HG03095 (cell line): ENCODE measurements at regions not wholly inside any gene's neighbourhood (a gene's known extent, or its start where the extent isn't known, plus 50 kb on each side); places are given as distances from the start of the nearest gene placed in this dataset.

Experiments
- ATAC-seq: cut with Tn5 transposase; IDR thresholded peaks from one replicate; pipeline ENCODE4 v1.9.1; 2021; ENCODE audit warnings: moderate library complexity; ENCODE audit not compliant: unreplicated experiment

DNA sequence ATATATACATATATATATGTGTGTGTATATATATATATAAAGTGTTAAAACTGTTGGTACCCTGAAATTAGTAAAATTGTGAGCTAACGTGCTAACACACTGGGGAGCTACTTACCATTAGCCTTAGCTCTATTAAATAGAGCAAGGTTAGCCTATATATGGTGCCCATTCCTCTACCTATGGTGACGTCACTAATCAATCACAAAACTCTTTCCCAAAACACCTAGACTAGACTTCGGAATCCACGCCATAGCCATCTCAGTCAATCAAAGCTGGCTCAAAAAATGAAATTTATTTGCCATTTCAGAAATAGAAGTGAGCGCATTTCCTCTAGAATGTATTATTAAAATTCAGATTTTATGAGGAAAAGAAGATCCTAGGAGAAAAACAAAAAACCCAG is 229.0 kb upstream of the TENM3 start:
- ATAC-seq = no peak

DNA sequence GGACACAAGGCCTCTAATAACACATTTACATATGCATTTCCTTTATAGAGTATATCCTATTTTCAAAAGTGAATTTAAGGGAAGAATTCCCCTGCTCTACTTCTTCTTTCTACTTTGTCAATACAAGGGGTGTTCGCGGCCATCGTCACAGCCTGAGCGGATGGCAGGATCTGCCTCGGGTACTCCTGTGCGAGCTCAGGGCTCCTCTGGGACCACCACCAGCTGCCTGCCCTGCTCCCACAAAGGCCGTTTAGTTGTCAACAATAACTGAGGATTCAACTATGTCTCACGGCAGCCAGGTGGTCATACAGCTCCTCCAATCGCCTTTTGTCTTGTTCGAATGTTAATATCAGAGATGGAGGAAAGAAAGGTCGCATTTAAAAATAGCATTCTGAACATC is 228.2 kb upstream of the TENM3 start:
- no peak for ATAC-seq

DNA sequence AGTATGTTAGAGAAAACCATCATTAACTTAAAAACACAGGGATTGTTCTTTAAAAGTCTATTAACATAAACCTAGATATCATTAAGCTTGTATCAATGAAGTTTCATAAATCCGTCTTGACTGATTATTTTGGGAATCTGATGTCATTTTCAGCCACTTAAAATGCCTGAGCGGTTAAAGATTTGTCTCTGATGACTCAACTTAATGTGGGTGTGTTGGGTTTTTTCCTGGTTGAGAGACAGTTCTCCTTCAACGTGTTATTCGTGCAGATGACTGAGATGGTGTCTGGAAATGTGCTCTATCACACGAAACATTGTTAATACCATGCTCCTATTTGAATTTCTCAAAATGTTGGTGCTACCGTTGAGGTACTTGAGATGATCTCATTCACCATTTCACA is 227.3 kb upstream of the TENM3 start:
- no peak for ATAC-seq

DNA sequence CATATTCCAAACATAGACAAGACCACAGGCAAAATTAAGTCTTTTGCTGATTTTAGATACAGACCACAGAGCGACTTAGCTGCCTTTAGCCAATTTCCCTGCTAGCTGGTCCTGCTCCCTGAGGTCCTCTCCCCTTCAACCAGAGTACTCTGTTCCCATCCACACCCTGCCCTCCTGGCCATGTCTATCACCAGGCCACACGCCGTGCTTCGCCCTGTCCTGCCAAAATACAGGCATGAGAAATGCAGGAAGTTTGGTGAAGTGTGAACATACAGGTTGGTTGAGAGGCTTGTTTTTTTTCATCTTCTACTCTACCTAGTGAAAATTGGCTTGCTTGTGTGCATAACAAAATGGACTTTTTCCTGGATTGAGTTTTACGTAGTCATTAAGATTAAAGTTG is 226.2 kb upstream of the TENM3 start:
- no peak for ATAC-seq

DNA sequence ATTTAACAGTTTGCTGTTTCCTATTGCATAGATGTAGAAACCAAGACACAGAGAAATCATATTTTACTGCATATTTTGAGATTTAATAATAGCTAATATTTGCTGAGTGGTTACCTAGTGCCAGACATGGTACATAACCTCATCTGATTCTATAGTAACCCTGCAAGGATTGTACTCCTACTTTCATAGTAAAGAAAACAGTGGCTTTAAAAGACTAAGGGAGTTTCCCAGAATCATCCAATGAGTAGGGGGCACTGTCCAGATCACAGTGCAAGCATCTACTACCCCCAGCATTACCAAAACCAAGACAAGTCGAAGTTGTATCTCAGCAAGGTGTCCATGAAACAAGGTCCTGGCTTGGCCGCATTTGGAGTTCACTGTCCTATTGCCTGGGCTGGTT is 224.5 kb upstream of the TENM3 start:
- peak; percentile 33 for ATAC-seq

DNA sequence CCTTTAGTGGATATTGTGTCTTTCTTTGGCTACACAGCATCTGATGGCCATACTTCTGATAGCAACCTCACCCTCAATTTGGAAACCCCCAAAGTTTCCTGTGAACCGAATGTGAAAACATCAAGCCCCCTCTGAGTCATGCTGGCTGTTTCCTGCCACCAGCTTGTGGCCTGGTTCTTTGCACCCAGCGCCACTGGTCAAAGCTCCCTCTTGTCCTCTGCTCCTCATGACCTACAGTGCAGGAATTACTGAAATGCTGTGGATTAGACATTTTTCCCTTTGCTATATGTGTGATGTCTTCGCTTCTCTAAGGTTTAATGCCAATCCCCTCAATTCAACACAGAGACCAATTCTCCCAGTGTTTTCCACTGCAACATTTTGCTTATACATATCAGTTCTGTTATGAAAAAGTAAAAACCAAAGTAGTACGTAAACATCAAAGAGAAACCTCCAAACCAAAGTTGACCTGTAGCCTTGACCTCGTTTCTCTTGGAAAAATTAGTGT is 224.0 kb upstream of the TENM3 start:
- peak; percentile 90 for ATAC-seq

DNA sequence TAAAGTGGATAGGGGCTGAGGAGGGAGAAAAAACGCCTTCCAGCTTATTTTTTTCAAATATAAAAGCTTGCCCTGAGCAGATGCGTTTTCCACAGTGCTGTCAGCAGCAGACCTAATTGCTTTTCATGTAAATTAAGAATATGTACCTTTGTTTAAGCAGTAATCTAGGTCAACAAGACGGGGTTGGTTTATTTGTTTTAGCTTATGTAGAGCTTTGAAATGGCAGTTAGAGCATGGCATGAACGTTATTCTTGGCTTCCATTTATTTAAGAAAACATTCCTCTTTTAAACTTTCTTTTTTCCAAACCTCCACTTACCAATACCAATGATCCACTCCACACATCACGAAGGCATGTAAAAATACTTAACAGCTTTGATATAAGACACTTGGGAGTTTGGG is 220.3 kb upstream of the TENM3 start:
- ATAC-seq = no peak

DNA sequence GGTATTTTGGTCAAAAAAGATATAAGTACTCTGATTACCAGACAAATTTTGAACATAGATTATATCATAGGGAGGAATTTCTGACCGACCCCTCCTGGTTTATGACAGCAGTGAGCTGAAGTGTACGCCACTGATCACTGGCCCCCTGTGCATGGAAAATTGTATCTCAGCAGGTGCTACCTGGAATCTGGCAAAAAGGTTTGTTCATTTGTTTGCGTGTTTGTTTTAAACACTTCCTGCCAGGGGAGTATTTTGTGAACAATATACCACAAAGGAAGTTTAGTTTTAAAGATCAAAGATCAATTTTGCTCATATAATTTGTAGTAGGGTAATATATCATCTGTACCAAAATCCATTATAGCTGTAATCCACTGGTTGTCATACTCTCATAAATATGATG is 219.7 kb upstream of the TENM3 start:
- ATAC-seq = no peak

DNA sequence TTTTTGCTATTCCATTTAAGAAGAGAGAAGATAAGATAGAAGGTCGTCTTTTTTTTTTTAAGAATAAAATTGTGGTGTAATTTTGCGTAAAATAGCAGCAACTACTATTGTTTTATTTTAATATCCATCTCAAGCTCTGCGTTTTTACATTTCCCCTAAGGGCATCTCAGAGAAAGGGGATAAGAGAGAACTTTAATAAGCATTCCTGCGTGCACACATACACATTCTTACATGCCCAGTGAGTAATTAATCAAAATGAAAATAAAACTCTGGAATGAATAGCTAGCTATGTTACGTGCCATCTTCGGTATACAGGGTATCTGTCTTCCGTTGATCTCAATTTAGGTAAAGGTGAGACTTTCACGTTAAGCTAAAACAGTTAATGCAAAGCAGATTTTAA is 200.3 kb upstream of the TENM3 start:
- no peak for ATAC-seq

DNA sequence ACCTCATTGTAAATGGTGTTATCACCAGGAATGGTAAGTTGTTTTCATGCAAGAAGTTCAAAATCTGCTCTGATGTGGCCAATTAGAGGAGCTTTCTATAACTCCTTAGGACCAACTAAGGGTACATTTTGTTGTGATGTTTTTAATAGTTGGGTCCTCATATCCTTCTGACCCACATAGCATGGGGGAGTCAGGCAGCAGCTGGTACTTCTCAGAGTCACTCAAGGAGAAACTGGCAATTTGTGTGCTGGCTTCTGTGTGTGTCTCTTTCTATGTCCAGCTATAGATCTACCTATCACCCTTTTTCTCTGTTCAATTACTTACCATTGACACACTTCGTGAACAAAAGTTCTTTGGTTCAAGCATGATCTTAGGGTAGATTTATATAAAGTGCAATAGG is 194.3 kb upstream of the TENM3 start:
- no peak for ATAC-seq

DNA sequence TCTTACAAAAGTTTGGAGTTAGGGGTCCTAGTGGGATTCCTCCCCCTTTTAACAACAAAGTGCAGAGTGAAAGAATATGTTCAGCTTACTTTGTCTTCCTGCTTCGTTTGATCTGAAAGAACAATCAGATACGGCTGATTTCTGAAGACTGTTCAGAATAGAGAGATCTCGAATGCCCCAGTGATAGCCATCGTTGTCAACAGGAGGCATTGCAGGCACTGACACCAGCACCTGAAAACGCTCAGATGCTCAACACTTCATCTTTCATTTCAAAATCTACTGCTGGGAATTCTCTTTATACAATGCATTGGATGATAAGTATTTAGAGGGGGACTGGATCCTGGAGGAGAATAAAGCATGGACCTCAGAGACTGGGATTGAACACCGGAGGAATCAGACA is 186.3 kb upstream of the TENM3 start:
- ATAC-seq = no peak

DNA sequence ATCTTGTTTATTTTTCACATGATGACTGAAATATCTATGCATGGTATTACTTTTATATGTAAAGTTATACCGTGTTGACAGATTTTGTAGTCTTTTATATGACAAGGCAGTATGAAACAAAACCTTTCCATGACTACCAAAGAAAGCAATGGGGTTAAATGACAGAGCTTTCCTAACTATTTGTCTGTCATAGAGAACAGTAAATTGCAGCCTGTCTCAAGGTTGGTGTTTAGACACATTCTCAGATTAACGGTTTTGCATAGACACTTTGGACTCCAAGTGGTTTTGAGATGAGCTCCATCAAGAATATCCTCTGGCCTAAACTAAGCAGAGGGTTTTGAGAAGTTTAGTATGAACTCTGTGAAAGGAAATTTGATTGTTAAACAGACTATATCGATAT is 180.7 kb upstream of the TENM3 start:
- ATAC-seq = no peak

DNA sequence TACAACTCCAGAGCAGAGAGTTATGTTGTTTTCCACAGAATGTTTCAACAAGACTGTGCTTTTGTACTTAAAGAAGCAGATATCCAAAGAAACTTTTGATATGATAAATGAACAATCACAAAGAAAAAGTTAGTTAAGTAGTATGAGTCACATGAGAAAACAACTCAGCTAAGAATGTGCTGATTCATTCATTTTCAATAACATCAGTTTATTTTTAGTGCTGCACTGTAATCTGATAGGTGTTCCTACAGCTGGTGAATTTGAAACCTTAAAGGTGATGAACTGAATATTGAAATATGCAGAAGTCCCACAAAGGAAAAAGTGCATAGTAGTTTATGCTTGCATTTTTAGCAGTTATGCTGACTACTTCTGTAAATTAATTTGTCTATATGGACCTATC is 180.3 kb upstream of the TENM3 start:
- ATAC-seq = no peak

DNA sequence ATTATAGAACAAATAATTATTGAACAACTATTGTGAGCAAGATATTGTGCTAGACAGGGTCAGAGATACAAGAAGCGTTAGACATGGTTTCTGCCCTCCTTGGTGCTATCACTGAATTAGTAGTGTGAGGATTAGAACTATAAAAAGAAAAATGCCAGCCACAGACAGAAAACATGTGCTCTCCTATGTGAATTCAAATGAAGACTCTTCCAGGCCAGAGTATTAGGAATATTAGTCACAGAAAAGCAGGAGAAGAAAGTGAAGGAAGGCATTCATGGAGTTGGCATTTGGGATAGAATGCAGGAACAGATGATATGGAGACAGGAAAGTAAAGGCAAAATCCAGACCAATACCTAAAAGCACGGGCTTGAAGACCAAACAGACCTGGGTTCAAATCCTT is 179.6 kb upstream of the TENM3 start:
- no peak for ATAC-seq

DNA sequence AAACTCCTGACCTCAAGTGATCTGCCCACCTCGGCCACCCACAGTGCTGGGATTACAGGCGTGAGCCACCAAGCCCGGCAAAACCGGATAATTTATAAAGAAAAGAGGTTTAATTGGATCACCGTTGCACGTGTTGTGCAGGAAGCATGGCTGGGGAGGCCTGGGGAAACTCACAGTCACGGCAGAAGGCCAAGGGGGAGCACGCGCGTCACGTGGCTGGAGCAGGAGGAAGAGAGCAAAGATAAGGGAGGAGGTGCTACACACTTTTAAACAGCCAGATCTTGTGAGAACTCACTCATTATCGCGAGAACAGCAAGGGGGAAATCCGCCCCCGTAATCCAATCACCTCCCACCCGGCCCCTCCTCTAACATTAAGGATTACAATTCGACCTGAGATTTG is 177.9 kb upstream of the TENM3 start:
- ATAC-seq = no peak

DNA sequence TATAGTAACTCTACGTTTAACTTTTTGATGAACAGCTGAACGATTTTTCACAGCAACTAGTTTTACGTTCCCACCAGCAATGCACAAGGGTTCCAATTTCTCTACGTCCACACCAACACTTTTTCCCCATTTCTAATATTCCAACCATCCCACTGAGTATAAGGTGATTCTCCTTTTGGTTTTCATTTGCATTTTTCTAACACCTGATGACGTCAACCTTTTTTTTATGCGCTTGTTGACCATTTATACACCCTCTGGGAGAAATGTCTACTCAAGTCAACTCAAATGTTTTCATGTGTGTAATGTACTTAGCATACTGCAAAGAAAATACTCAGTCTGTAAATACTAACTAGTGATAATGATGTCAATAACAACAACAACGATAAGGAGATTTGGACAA is 177.2 kb upstream of the TENM3 start:
- no peak for ATAC-seq

DNA sequence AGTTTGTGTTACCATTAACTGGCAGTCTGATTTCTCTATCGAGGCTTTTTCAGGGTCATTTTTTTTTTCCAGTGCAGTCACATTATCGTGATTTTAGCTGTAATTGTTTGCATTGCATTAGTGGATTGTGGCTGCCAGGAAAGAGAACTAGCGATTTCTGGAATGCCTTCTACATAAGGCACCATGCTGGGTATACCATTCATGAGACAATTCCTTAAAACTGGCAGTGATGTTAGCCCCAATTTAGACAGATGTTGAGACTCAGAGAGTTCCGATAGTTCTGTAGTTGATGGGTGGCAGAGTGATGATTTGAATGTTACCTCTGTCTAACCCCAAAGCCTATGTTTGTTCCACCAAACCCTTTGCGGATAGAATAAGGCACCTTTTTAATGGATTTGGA is 175.4 kb upstream of the TENM3 start:
- ATAC-seq = no peak

DNA sequence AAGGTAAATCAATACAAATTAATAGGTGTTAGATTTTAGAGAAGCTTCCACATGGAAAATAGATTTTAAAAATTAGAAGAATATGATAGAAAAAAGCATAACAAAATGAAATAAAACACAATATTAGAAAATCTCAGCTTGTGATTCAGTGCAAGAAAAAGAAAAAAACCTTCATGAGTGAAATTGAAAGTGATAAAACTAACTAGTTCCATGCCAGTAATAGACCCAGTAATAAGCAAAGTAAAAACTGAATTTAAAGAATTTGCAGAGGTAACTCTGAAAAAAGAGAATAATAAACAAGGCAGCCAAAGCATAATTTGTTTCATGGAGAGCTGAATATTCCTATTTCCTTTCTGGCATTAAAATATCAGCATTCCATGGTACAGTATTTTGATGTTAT is 174.3 kb upstream of the TENM3 start:
- no peak for ATAC-seq

DNA sequence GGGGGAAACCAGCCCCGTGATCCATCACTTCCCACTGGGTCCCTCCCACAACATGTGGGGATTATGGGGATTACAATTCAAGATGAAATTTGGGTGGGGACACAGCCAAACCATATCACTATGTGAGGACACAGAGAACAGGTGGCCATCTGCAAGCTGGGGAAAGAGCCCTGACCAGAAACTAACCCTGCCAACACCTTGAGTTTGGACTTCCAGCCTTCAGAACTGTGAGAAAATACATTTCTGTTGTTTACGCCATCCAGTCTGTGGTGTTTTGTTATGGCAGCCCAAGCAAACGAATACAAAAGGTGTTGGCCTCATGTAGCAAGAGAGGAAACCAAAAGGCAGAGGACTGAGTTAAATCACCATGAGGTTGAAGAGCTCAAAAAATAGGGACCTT is 169.9 kb upstream of the TENM3 start:
- ATAC-seq = no peak

DNA sequence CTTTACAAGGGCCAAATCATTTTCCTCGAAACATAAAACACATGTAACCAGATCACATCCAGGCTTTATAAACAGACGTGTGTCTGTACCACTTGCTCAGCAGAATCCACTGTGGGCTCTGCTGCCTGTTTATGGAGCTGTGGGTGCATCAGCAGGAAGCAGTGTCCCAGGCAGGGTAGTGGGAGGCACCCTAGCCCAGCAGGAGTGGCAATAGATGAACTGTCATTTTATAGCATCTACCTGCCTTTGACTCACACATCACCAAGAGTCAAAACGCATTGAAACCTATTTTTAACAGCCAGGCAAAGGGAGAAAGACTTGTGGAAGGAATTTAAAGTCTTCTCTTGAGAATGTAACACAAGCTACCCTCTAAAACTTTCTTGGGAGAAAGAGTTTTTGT is 169.1 kb upstream of the TENM3 start:
- ATAC-seq = no peak

DNA sequence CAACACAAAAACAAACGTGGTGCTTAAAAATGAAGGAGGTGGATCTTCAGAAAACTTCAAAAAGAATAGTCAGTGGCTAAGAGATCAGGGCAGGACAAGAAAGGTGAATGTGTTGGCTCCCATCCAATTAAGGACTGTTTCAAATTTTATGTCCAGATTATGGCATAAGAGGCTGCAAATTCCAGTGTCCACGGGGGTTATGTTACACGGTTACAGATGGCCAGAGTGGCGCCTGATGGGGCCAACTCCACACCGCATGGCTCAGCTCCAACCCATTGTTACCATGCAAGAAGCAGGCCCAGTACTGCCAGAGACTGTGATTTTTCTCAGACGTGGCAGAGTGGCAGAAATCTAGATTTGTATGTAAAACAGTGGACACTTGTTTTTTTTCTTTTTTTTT is 168.4 kb upstream of the TENM3 start:
- no peak for ATAC-seq

DNA sequence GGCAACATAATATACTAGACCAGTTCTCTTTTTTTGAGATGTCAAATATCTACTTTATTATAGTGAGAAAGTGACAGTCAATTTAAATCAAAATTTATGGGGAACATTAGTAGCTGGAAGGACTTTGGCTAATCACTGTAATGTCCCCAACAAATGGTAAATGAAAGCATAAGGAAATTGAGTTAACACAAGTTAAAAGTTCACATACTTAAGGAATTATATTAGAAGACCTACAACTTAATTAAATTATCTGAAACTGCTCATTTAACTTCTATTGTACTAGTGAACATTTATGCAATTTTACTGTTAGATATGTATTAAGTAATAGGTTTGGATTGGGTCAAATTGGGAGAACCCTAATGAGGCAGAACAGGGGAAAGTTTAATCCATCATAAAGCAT is 160.3 kb upstream of the TENM3 start:
- no peak for ATAC-seq

DNA sequence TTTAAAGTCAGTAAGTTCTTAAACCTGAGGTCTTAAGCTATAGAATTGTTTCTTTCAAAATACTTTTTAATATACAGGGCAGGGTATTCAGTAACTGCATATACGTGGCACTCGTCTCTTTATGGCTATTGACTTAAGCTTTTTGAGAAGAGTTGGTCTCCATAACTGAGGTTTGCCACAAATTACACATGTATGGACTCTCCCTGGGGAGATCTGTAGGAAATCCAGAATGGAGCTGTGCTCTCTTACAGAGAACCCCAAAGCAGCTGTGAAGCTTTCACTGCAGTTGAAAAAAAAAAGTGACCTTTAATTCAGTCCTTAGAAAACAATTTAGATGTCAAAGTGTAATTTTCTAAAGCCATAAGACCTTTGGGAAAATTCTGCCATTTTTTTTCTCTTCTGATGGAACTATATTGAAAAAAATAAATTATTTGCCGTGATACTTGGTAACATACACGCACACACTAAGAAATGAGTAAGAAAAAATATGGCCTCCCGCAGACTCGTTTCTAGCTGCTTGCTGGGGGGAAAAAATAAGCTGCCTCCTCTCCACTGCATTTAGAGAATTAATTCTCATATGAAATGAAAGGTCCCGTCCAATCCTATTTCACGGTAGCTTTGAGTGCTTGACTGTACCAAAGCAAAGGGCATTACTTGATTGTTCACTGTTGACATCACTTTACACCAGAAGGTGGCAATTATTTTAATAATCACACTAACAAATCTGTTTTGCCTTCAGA is 159.4 kb upstream of the TENM3 start:
- no peak for ATAC-seq
